K562 (cell line): ENCODE measurements at regions not wholly inside any gene's neighbourhood (a gene's known extent, or its start where the extent isn't known, plus 50 kb on each side); places are given as distances from the start of the nearest gene placed in this dataset.

Experiments
- BACH1 ChIP-seq: fragments of 200-800 bp; sonication (Bioruptor generic); IDR thresholded peaks from 2 replicates; pipeline ENCODE4 v1.6.1; 2016; ENCODE audit warnings: missing genetic modification characterization, missing compliant biosample characterization
- CGGBP1 ChIP-seq: fragments of 250-450 bp; sonication (Bioruptor Pico); IDR thresholded peaks from 2 replicates; pipeline ENCODE4 v1.9.0; 2021; ENCODE audit warnings: mild to moderate bottlenecking
- ELF1 ChIP-seq: fragments of 200-800 bp; sonication (Bioruptor generic); IDR thresholded peaks from 2 replicates; pipeline ENCODE4 v1.6.1; 2016; ENCODE audit warnings: missing genetic modification characterization, missing compliant biosample characterization
- ETV5 ChIP-seq: sonication (generic); formaldehyde crosslinking; IDR thresholded peaks from 2 replicates; pipeline ENCODE4 v1.4.0; 2020; ENCODE audit warnings: low read depth, mild to moderate bottlenecking, missing genetic modification reagents
- NBN ChIP-seq: fragments of 450-650 bp; IDR thresholded peaks from 2 replicates; pipeline ENCODE4 v1.6.1; 2016; ENCODE audit warnings: low read depth, mild to moderate bottlenecking
- NFE2 ChIP-seq: IDR thresholded peaks from 2 replicates; pipeline ENCODE4 v1.6.1; 2014; ENCODE audit warnings: antibody characterized with exemption, low read depth
- NR4A1 ChIP-seq, 2 experiments: fragments of 250-450 bp in 1 of 2; fragments of 450-650 bp in 1 of 2; sonication (Bioruptor Pico) in 1 of 2; IDR thresholded peaks; 2 replicates each; pipeline versions ENCODE4 v1.4.0 to v1.6.1; 2016 to 2020; ENCODE audit warnings: mild to moderate bottlenecking in 2 of 2, missing compliant biosample characterization in 1 of 2, missing genetic modification characterization in 1 of 2, moderate library complexity in 1 of 2
- RBFOX2 ChIP-seq: fragments of 200-400 bp; formaldehyde crosslinking; IDR thresholded peaks from 2 replicates; pipeline ENCODE4 v1.6.1; 2017; ENCODE audit warnings: low read depth, mild to moderate bottlenecking, low read length, moderate library complexity
- RHOXF2B ChIP-seq: fragments of 250-450 bp; sonication (Bioruptor Pico); conservative IDR thresholded peaks from 2 replicates; pipeline ENCODE4 v1.5.1; 2021
- TCF3 ChIP-seq: sonication (generic); formaldehyde crosslinking; IDR thresholded peaks from 2 replicates; pipeline ENCODE4 v1.4.0; 2020; ENCODE audit warnings: mild to moderate bottlenecking, missing genetic modification reagents
- TFAP4 ChIP-seq: sonication (generic); formaldehyde crosslinking; IDR thresholded peaks from 2 replicates; pipeline ENCODE4 v1.8.0; 2022; ENCODE audit warnings: missing genetic modification reagents, mild to moderate bottlenecking, moderate library complexity, borderline replicate concordance
- USF2 ChIP-seq: sonication (generic); formaldehyde crosslinking; IDR thresholded peaks from 2 replicates; pipeline ENCODE4 v1.5.0; 2020; ENCODE audit warnings: missing genetic modification reagents
- ZBTB11 ChIP-seq, 3 experiments: fragments of 200-800 bp in 1 of 3; fragments of 250-450 bp in 1 of 3; fragments of 450-650 bp in 1 of 3; sonication (Bioruptor Pico) in 1 of 3; sonication (Bioruptor generic) in 1 of 3; formaldehyde crosslinking in 1 of 3; IDR thresholded peaks; 2 replicates each; pipeline versions ENCODE4 v1.6.1 to v1.8.0; 2016 to 2022; ENCODE audit warnings: mild to moderate bottlenecking in 2 of 3, missing genetic modification characterization in 2 of 3, missing compliant biosample characterization in 1 of 3, moderate library complexity in 1 of 3
- ZKSCAN1 ChIP-seq: fragments of 150-350 bp; IDR thresholded peaks from 2 replicates; pipeline ENCODE4 v1.6.1; 2016; ENCODE audit warnings: low read depth, low read length

GRCh38 chr4:126955292-126956183, 677.2 kb upstream of the INTU start (continued):
- peak; percentile 75; the same call in 1 of the 2 replicates for TF ChIP-seq ZKSCAN1
- TF ChIP-seq NR4A1 (CRISPR knock-in tag; IDR thresholded peaks at IDR 0.05): peak; percentile 67; the same call in 1 of the 2 replicates
- 0 out of 2 replicates have a peak, but pooled peaks have one; percentile 39 for TF ChIP-seq NR4A1 (tag; IDR thresholded peaks at IDR 0.05)
- TF ChIP-seq RBFOX2: peak; percentile 84
- TF ChIP-seq BACH1 (tag): 0 out of 2 replicates have a peak, but pooled peaks have one; percentile 18
- TF ChIP-seq TFAP4 (CRISPR knock-in tag): peak; percentile 70
- no peak; the same call in 1 of the 2 replicates for TF ChIP-seq NBN
- TF ChIP-seq NFE2: peak; percentile 55; the same call in 1 of the 2 replicates
- 0 out of 2 replicates have a peak, but pooled peaks have one; percentile 1 for TF ChIP-seq USF2 (CRISPR knock-in tag)
- peak in 1 of 3 experiments; percentile 77; a peak in 2 of 6 replicates for TF ChIP-seq ZBTB11 (CRISPR knock-in tag; IDR thresholded peaks at IDR 0.05)
- no peak for TF ChIP-seq ELF1 (tag)
- TF ChIP-seq TCF3: no peak
- no peak for TF ChIP-seq CGGBP1 (CRISPR knock-in tag)
- TF ChIP-seq RHOXF2B: no peak
- peak; percentile 61; the same call in 1 of the 2 replicates for TF ChIP-seq ETV5
